Right atrium auricular region (tissue), 2 donors: ENCODE measurements at regions not wholly inside any gene's neighbourhood (a gene's known extent, or its start where the extent isn't known, plus 50 kb on each side); places are given as distances from the start of the nearest gene placed in this dataset.

Experiments
- DNase-seq: peaks from one replicate; pipeline ENCODE4 v3.0.0-alpha.2; 2019; ENCODE audit warnings: low spot score
- H3K27ac ChIP-seq, 2 donors: fragments of 200-600 bp; sonication (generic); 1 replicate in 1 of 2; 2 replicates in 1 of 2; pipeline ENCODE4 v1.5.1; 2016 to 2019
- H3K27me3 ChIP-seq, 2 donors: fragments of 200-600 bp; sonication (generic); one replicate each; pipeline versions ENCODE4 v1.5.1 to v1.6.0; 2017 to 2019
- H3K36me3 ChIP-seq: fragments of 200-600 bp; sonication (generic); one replicate; pipeline ENCODE4 v1.5.1; 2016
- H3K4me1 ChIP-seq, 2 donors: fragments of 200-600 bp; sonication (generic); one replicate each; pipeline versions ENCODE4 v1.5.1 to v1.6.0; 2017 to 2019
- H3K4me3 ChIP-seq, 2 donors: fragments of 200-600 bp; sonication (generic); 1 replicate in 1 of 2; 2 replicates in 1 of 2; pipeline ENCODE4 v1.5.1; 2017 to 2019; ENCODE audit warnings: mild to moderate bottlenecking in 1 of 2, moderate library complexity in 1 of 2
- H3K9me3 ChIP-seq, 2 donors: fragments of 200-600 bp; sonication (generic); one replicate each; pipeline ENCODE4 v1.5.1; 2019
- CTCF ChIP-seq, 2 donors: fragments of 200-600 bp; sonication (generic); IDR thresholded peaks; one replicate each; pipeline ENCODE4 v1.5.1; 2019; ENCODE audit warnings: antibody characterized with exemption in 2 of 2

- no peak for TF ChIP-seq CTCF (IDR thresholded peaks at IDR 0.05)
- no peaks in the 10 kb centered on the region for H3K4me1 ChIP-seq
- H3K27ac ChIP-seq = no peak overlapping the region
- no peaks in the 10 kb centered on the region for H3K36me3 ChIP-seq
- no peak for DNase-seq
- H3K27me3 ChIP-seq = no peaks in the 10 kb centered on the region
- peaks cover 0 to 4% of the 10 kb centered on the region in 2 donors for H3K9me3 ChIP-seq
- H3K4me3 ChIP-seq = no peak overlapping the region
Measured at GRCh38 chr4:153974452-153974851, 185.6 kb upstream of the SFRP2 start.

- no peak overlapping the region for H3K4me3 ChIP-seq
- no peaks in the 10 kb centered on the region for H3K4me1 ChIP-seq
- H3K27ac ChIP-seq = no peak overlapping the region
- peaks cover 0 to 4% of the 10 kb centered on the region in 2 donors for H3K9me3 ChIP-seq
- no peak for TF ChIP-seq CTCF (IDR thresholded peaks at IDR 0.05)
- DNase-seq = no peak
- H3K36me3 ChIP-seq = no peaks in the 10 kb centered on the region
- no peaks in the 10 kb centered on the region for H3K27me3 ChIP-seq
Measured at GRCh38 chr4:153973942-153974341, 185.1 kb upstream of the SFRP2 start.

GRCh38 chr4:153971899-153972298, 183.0 kb upstream of the SFRP2 start:
- Histone ChIP-seq H3K4me3 (no peak overlapping the region), H3K4me1 (no peaks in the 10 kb centered on the region), H3K27me3 (no peaks in the 10 kb centered on the region), H3K9me3 (peaks cover 0 to 4% of the 10 kb centered on the region in 2 donors), H3K36me3 (no peaks in the 10 kb centered on the region), H3K27ac (no peak overlapping the region)
- DNase-seq = no peak
- TF ChIP-seq CTCF (IDR thresholded peaks at IDR 0.05) = no peak

GRCh38 chr4:153970169-153970568, 181.3 kb upstream of the SFRP2 start:
- no peak for TF ChIP-seq CTCF (IDR thresholded peaks at IDR 0.05)
- Histone ChIP-seq H3K9me3 (peaks cover 0 to 4% of the 10 kb centered on the region in 2 donors), H3K36me3 (no peaks in the 10 kb centered on the region), H3K27ac (no peak overlapping the region), H3K27me3 (no peaks in the 10 kb centered on the region), H3K4me3 (no peak overlapping the region), H3K4me1 (no peaks in the 10 kb centered on the region)
- no peak for DNase-seq

GRCh38 chr4:153969542-153969941, 180.7 kb upstream of the SFRP2 start:
- H3K4me3 ChIP-seq = no peak overlapping the region
- no peak for DNase-seq
- H3K27me3 ChIP-seq = no peaks in the 10 kb centered on the region
- no peaks in the 10 kb centered on the region for H3K36me3 ChIP-seq
- TF ChIP-seq CTCF (IDR thresholded peaks at IDR 0.05) = no peak
- H3K27ac ChIP-seq = no peak overlapping the region
- H3K4me1 ChIP-seq = no peaks in the 10 kb centered on the region
- H3K9me3 ChIP-seq = peaks cover 0 to 1% of the 10 kb centered on the region in 2 donors

GRCh38 chr4:153966641-153967040, 177.8 kb upstream of the SFRP2 start:
- no peak for DNase-seq
- no peak overlapping the region for H3K27ac ChIP-seq
- no peak for TF ChIP-seq CTCF (IDR thresholded peaks at IDR 0.05)

More at GRCh38 chr4:153966641-153967040, 177.8 kb upstream of the SFRP2 start:
- H3K9me3 ChIP-seq = no peaks in the 10 kb centered on the region
- H3K36me3 ChIP-seq = no peaks in the 10 kb centered on the region
- H3K4me3 ChIP-seq = no peak overlapping the region
- no peaks in the 10 kb centered on the region for H3K4me1 ChIP-seq
- no peaks in the 10 kb centered on the region for H3K27me3 ChIP-seq
